A673 (cell line): ENCODE measurements at regions not wholly inside any gene's neighbourhood (a gene's known extent, or its start where the extent isn't known, plus 50 kb on each side); places are given as distances from the start of the nearest gene placed in this dataset.

Experiments
- EZH2 ChIP-seq: fragments of 200-600 bp; sonication (generic); IDR thresholded peaks from 2 replicates; pipeline ENCODE4 v1.6.1; 2017; ENCODE audit warnings: borderline replicate concordance, low read depth, mild to moderate bottlenecking, mixed read lengths, antibody characterized with exemption, low read length; ENCODE audit not compliant: poor library complexity, severe bottlenecking
- TF ChIP-seq, protein P1 (sequence below): fragments of 300-800, 200-600 bp; sonication (generic); conservative IDR thresholded peaks from 2 replicates; pipeline ENCODE4 v1.5.1; 2017; ENCODE audit warnings: low read depth, mild to moderate bottlenecking, antibody characterized with exemption, low read length, moderate library complexity, mixed read lengths

DNA sequence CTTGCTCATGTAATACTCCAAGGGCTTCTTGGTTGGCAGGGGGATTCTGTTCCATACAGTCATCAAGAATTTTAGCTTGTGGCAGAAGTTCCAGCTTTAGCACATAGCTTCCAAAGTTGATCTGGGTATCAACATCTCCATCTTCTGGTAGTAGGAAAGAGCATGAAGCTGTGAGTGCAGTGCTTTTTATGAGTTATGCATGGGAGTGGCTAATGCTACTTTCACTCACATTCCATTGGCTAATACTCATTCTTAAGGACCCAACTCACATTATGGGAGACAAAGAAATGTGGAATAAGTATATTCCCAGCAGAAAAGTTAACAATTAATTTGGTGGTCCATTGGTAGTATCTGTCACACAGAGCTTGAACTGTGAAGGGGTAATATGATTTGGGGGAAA, 194.2 kb upstream of the CHD1 start:
- TF ChIP-seq, protein P1, sequence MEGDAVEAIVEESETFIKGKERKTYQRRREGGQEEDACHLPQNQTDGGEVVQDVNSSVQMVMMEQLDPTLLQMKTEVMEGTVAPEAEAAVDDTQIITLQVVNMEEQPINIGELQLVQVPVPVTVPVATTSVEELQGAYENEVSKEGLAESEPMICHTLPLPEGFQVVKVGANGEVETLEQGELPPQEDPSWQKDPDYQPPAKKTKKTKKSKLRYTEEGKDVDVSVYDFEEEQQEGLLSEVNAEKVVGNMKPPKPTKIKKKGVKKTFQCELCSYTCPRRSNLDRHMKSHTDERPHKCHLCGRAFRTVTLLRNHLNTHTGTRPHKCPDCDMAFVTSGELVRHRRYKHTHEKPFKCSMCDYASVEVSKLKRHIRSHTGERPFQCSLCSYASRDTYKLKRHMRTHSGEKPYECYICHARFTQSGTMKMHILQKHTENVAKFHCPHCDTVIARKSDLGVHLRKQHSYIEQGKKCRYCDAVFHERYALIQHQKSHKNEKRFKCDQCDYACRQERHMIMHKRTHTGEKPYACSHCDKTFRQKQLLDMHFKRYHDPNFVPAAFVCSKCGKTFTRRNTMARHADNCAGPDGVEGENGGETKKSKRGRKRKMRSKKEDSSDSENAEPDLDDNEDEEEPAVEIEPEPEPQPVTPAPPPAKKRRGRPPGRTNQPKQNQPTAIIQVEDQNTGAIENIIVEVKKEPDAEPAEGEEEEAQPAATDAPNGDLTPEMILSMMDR, result no peak
- TF ChIP-seq EZH2, result no peak
